HG02763 (cell line): ENCODE measurements at regions not wholly inside any gene's neighbourhood (a gene's known extent, or its start where the extent isn't known, plus 50 kb on each side); places are given as distances from the start of the nearest gene placed in this dataset.

Experiments used
- ATAC-seq: cut with Tn5 transposase; IDR thresholded peaks from one replicate; pipeline ENCODE4 v1.9.1; 2021; ENCODE audit warnings: mild to moderate bottlenecking, moderate library complexity; ENCODE audit not compliant: unreplicated experiment

DNA sequence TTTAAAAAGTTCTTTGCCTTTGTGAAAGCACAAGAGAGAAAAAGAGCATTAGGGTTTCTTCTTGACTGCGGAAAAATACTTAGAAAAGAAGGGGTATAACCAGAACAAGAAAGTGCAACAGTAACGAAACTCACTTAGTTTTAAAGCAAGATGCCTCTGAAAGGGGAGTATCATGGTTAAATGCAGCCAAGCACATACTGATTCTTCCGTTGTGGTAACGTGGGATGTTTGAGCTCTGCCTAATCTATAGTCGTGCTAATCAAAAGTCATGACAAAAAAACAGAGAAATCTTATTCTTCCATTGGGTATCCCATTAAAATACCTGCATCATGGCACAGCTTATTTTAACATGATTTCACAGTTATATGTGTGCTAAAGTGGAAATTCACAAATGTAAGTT, 187.8 kb upstream of the LRFN5 start:
- ATAC-seq, result no peak

DNA sequence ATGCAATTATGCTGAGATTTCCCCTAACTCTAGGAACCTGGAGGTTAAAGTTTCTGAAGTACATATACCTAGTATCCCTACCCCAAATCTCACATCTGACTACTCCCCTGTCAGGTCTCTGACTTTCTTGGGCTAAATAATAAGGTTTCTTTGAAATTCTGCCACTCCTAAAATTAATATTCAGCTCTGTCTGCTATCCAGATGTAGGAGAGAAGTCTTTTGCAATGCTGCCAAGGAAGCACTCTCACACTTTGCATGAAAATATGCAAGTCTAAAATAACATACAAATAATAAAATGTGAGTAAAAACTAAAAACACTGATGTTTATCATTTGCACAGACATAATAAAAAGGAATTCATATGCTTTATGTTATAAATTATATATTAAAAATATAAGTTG, 196.9 kb upstream of the LRFN5 start:
- ATAC-seq, result no peak

DNA sequence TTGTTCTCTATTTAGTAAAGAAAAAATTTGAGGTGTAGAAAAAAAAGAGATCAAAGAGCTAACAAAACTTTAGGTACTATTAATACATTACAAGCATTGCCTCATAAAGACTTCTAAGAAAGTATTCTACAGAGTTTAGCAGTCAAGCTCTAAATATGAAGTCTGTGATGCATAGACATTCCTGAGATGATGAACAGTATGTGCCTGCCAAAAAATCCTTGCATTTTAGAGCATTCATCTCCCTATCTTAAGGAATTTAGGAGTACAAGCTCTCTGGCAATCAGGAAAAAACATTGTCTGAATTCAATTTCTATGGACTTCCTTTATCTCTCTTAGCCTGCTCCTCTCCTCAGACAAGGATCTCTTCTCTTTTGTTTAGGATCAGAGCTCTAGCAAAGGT, 202.6 kb upstream of the LRFN5 start:
- no peak for ATAC-seq

DNA sequence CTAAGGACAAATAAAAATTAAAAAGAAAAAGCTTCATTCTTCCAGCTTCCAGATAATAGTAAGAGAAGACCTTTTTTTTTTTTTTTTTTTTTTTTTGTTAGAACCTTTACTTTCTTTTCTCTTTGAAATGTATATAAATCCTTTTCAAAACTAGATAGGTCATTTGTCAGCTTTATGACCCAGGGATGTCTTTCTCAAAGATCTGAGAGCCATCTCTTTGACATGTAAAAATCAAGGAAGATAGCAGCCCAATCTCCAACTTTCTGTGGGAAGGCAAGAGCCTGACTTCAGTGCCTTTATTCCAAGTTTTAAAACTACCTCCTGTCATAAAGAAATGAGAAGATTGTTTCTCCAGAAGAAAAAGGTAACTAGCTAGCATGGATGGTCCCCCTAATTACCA, 203.3 kb upstream of the LRFN5 start:
- no peak for ATAC-seq

DNA sequence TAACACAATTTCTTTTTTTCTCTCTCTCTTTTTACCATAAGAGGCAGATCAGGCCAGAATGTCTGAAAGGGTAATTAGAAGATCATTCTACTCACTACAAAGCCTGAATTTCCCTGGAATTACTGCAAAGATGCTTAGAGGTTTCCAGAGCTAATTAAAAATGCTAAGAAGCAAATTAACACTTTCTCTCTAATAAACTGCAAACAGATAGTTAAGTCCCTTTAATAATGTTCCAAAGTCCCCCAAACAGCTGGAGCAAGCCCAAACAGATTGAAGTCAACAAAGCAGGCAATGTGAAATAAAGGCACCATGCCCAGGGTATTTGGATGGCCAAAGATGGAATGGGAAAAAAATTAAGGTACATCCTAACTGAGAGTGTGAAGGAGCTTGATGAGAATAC, 208.8 kb upstream of the LRFN5 start:
- no peak for ATAC-seq

DNA sequence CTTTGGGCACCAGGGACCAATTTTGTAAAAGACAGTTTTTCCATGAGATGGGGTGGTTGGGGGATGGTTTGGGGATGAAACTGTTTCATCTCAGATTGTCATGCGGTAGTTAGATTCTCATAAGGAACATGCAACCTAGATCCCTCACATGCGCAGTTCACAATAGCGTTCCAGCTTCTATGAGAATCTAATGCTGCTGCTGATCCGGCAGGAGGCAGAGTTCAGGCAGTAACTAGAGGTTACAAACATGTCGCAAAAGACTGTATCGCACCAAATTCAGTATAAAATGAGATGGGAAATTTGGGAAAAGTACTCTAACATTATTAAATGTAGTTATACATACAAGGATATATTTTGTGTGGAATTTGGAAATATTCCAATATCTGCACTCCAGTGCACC, 213.2 kb upstream of the LRFN5 start:
- no peak for ATAC-seq

DNA sequence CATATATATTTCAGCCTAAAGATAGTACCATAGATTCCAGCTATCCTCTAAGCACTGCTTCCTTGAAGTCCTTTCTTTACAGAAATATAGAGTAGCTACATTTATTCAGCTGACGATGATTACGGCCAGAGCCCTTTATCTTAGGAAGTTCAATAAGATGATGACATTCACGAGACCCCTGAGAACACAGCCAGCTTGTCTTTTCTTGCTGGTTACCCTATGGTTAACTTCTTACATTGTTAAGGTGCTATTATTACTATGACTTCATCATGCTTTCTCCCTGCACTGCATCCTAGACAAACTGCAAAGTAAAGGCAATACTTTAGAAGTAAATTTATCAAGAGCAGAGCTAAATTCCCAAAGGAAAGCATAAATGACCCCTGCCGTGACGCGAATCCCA, 214.4 kb upstream of the LRFN5 start:
- ATAC-seq, result no peak

DNA sequence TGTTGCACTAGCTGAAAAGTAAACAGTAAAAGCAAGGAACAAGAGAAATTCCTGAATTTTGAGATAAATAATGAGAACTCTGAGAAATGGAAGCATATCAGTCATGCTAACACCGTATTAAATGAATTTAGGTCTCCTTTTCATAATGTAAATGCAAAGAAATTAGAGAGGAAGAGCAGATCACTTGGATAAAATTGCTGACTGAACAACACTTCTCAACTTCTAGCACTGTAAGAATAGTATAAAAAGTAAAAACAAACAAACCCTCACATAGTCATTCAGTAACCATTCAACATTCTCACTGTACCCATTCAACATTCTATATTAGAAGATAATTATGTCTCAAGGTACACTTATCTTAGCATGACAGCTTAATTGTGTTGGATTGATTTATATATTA, 217.3 kb upstream of the LRFN5 start:
- no peak for ATAC-seq

DNA sequence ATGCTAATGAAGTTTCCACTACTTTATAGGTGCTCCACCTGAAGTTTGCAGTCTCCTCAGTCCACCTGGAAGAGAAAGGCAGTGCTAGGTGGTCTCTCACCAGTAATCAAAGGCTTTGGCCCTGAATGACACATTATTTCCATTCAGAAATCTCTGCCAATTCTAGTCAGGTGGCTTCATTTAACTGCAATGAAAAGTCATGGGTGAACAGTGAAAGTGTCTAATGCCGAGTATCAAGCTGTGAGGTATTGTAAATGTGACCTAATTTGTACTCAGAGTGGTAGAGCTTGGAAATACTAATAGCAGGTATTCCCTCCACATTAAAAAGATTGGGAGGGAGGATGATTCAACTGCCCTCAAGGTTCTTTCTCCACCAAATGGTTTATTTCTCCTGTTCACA, 220.9 kb upstream of the LRFN5 start:
- ATAC-seq, result no peak

DNA sequence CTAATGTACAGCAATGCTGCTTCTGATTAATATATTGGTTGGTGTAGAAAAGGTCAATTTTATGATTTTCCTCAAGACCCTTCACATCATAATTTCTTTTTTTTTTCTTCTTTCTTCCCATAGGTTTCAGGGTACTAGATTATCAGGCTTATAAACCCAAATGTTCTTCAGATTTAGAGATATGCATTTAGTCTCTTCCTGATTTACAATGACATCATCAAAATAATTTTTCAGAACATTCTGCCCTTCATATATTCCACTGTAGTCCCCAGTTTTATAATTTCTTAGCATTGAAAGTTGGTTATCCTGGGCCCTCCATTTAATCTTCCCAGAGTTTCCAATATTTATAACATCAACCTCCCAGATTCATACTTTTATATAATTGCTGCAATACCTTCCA, 226.7 kb upstream of the LRFN5 start:
- ATAC-seq, result no peak

DNA sequence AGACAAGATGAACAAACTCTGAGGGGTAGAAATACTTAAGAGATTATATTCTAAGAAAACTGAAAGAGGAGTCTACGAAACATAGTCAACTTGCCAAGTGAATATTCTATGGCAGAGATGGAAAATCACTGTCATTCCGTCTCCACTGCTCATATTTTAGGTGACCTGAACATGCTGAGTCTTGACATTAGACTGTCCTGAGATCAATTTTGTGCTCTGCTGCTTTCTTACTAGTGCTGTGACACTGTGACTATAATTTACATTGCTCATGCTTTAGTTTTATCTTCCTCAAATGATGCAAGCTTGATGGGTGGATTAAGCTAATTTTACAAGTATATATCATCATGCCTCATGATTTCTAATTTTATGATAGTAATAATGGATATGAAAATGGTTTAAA, 228.2 kb upstream of the LRFN5 start:
- ATAC-seq, result no peak

DNA sequence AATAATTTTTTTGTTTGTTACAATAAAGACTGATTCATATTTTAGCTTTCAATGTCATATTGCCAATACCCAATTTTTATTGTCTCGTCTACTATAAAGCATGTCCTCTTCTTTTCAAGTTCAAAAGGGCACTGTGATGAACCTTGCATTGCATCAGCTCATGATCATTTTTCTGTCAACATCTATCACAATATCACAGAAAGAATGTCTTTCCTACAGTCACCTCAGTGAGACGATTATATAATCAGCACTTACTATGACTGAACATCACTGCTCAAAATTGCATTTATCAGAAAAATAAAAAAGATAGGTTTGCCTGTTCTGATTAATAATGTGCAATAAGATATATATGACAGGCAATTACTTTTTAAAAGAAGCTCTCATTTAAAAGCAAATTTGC, 228.7 kb upstream of the LRFN5 start:
- ATAC-seq, result no peak

DNA sequence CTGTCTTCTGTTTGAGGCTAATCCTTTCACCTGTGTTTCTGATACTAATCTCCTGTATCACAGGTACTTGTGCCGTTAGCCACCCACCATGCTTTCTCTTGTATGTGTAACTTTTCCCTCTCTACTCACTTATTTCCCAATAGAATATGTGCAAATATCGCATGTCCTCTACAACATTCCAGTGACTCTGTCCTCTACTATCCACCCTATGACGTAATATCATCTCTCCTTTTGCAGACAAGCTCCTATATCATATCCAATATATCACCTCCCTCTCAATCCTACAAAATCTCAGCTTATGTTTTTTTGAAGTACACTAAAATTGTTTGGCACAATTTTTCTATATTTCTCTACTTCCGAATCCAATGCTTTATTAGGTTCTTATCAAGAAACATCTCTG, 232.6 kb upstream of the LRFN5 start:
- ATAC-seq, result no peak

DNA sequence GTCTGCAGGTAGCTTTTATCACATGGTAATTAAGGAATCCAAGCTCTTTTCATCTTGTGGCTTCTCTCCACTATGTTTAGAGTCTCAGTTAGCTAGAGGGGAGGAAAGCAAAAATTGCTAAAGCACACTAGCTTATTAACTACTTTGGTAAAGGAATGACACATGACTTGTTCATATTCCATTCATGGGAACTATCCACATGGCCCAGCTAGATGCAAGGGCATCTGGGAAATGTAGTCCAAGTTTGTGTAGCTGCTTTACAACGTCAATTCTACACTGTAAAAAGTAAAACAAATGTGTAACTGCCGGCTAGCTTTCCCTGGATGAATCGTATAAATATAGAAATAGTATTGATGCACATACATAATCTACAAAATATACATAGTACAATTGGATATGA, 244.5 kb upstream of the LRFN5 start:
- ATAC-seq, result no peak

DNA sequence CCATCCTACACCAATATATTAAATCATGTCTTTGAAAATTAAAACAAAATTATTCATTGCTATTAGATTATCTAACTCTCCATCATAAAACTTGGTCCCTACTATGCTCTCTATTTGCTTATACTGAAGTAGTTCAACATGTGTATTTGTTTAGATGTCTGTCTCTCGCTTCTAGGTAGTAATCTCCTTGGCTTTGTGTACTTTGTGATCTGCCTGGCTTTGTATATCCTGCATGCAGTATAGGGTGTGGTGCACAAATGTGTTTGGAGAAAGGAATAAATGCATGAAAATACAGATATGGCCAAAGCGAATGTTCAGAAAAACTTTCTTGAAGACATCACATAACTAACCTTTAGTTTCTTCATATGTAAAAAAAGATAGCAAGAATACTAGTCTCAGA, 246.6 kb upstream of the LRFN5 start:
- no peak for ATAC-seq

DNA sequence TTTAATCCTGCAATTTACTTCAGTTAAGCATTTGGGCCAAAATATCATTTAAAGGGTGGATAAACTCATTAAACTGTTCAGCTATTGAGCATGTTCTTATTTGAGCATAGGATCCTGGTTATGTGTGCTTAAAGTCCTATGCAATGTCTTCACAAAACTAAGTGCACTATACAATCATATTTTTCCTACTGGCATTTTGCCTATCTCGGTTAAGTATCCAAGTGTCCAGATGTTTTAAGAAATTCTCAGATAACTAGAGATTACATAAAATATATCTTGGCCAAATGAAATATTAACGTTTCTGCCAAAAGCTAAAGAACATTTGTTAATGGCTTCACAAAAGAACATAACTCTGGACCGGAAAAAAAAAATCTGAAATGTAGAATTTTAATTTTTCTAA, 250.8 kb upstream of the LRFN5 start:
- ATAC-seq, result no peak

DNA sequence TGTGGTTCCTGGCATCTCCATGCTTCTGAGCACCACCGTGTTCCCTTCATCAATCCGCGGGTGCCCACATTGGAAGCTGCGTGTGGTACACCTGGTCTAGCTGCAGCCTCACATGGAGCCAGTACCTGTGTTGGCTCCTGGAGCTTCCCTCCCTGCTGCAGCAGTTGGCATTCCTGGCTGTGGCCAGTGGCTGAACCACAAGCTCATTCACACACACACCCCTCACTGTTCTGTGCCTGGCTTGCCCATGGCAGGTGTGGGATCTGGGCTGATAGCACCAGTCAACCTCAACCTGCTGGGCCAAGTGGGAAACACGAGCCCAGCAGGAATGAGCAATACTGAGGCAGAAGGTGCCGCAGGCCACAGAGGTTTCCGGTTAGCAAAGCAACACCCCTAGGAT, 256.2 kb upstream of the LRFN5 start:
- ATAC-seq, result no peak

DNA sequence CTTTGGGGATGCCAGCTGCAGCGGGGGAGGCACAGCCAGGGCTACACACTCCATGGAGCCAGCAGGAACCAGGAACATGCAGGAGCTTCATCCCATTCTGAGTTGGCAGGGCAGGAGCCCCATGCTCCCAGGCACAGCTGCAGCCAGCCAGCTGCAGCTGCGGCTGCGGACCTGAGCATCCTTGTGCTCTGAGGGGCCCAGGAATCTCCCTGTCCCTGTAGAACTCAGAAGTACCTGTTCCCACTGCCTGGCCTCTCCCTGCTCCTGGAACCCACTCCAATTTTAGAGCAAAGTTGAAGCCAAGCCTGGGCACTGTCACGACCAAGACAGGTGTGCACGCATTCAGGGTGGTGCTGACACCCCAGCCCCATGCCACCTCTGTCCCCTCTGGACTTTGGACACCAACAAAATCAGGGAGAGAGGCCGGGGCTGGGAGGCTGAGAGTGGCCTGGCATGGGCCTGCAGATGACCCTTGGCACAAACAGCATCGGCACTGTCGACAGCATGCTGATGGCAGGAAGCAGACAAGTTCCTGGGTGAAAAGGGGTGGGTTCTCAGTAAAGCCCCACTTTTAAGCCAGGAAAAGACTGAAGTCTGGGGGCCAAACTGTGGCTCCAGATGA, 257.3 kb upstream of the LRFN5 start:
- ATAC-seq, result no peak

DNA sequence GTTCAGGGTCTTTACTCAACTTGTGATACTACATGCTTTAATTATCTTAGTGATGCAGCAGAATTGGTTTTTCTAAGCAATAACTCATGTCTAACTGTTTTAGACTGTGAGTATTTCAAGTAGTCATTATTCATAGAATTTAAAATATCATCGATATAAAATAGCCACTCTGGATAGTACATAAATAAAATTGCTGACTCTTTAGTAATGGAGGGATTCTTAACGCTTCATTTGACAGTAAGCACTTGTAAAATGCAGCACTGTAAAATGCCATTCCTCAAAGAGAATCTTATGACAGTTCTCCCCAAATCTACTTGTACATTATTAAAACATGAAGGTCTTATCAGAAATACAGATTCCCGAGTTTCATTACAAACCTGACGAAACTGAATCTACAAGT, 262.8 kb upstream of the LRFN5 start:
- ATAC-seq, result no peak

DNA sequence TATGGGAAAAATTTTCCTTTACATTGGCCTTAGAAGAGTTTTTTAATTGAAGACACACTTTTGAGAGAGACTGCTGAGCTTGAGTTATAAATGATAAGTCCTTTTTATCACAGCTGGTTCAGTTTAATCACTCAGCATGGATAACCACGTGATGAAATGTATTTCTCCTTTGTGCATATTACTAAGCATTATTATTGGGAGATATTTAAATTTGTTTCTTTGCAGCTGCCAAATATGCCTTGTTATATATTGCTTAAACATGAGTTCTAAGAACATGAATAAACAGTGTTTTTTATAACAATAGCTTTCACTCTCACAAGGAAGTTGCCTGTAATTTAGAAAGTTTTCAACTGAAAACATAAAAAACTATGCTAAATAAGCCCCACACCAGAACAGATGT, 293.5 kb upstream of the LRFN5 start:
- ATAC-seq, result no peak

DNA sequence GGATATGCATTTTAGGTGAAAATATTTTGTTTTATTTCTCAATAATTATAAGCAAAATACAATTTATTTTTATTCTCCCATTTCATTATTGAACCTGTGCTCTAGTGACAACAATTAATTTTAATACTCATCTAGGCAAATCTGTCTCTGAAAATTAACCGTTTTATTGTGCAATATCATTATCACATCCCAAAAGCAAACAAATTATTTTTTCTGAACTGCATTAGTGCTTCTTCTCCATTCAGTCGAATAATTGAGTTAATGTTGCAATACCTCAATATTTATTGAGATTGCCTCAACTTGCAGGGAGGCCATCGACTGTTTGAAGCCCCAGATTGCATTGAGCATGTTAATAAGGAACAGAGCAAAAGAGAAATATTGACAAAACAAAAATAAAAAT, 303.2 kb upstream of the LRFN5 start:
- no peak for ATAC-seq

DNA sequence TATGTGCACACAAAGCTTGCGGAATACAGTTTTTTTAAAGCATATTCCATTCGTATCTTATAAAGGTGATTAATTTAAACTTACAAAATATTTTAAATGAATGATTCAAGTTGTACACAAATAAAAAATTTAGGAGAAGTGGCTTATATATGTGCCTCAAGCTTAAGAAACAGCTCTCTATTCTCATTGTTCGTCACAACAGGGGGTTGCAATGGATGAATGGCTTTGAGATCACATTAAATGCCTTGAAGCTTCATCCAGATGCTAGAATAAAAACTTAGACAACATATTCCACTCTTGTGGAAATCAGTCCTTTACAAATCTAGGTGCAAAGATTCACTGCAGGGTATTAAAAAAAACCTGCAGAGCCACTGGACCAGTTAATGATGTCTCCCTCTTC, 303.9 kb upstream of the LRFN5 start:
- no peak for ATAC-seq

DNA sequence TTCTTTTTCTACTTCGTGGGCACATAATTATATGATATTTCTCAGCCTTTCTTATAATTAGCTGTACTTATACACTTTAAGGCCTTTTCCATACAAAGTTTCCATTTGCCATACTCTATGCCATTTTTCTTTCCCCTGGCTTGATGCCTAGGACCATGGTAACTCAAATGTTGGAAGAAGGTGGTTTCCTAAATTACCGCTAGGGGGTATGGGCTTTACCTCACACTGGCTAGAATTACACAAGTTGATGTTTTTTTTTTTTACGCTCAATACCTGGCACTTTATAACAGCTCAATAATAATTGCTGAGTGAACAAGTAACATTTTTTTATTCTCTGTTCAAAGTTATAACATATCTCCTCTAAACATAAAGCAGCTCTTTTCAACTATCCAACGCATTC, 306.8 kb upstream of the LRFN5 start:
- ATAC-seq, result no peak

DNA sequence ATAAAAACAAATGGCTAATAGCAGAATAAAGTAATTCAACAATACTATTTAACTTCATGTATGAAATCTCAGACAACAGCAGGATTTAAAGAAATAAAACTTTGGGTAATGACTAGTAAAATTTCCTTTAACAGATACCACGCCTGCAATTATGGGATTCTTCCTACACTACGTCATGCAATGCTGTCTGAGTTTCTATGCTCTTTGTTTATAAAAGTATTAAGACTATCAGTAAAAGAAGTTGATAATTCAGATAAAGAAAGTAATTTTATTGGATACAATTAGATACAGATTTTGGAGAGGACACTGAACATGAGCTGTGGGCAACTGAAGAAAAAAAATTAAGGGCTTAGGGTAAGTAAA, 308.4 kb upstream of the LRFN5 start:
- no peak for ATAC-seq
